Vagina (tissue), 2 donors: ENCODE measurements at regions not wholly inside any gene's neighbourhood (a gene's known extent, or its start where the extent isn't known, plus 50 kb on each side); places are given as distances from the start of the nearest gene placed in this dataset.

ENCODE experiments used
- POLR2A ChIP-seq, 2 donors: fragments of 450-650 bp; IDR thresholded peaks; one replicate each; pipeline ENCODE4 v1.6.1; 2017; ENCODE audit warnings: antibody characterized with exemption in 2 of 2, mild to moderate bottlenecking in 2 of 2, moderate library complexity in 2 of 2
- TF ChIP-seq, protein P1 (sequence below), 3 experiments: fragments of 450-650 bp in 2 of 3; fragments of 200-600 bp in 1 of 3; sonication (generic) in 1 of 3; IDR thresholded peaks; one replicate each; pipeline ENCODE4 v1.5.1; 2017 to 2019; ENCODE audit warnings: antibody characterized with exemption in 3 of 3, mild to moderate bottlenecking in 2 of 3, moderate library complexity in 2 of 3

GRCh38 chr2:177000061-177000714 is 212.4 kb upstream of the HNRNPA3 start:
- TF ChIP-seq, protein P1, sequence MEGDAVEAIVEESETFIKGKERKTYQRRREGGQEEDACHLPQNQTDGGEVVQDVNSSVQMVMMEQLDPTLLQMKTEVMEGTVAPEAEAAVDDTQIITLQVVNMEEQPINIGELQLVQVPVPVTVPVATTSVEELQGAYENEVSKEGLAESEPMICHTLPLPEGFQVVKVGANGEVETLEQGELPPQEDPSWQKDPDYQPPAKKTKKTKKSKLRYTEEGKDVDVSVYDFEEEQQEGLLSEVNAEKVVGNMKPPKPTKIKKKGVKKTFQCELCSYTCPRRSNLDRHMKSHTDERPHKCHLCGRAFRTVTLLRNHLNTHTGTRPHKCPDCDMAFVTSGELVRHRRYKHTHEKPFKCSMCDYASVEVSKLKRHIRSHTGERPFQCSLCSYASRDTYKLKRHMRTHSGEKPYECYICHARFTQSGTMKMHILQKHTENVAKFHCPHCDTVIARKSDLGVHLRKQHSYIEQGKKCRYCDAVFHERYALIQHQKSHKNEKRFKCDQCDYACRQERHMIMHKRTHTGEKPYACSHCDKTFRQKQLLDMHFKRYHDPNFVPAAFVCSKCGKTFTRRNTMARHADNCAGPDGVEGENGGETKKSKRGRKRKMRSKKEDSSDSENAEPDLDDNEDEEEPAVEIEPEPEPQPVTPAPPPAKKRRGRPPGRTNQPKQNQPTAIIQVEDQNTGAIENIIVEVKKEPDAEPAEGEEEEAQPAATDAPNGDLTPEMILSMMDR (IDR thresholded peaks at IDR 0.05), result no peak
- TF ChIP-seq POLR2A (IDR thresholded peaks at IDR 0.05), result no peak
